Loucy (cell line): ENCODE measurements at regions not wholly inside any gene's neighbourhood (a gene's known extent, or its start where the extent isn't known, plus 50 kb on each side); places are given as distances from the start of the nearest gene placed in this dataset.

Experiments used
- H2AFZ ChIP-seq: fragments of 200-600 bp; sonication (generic); 2 replicates; pipeline ENCODE4 v1.6.0; 2016; ENCODE audit warnings: antibody characterized with exemption, mild to moderate bottlenecking, low read length, moderate library complexity
- H3F3A ChIP-seq: fragments of 200-600 bp; 2 replicates; pipeline ENCODE4 v1.6.0; 2016; ENCODE audit warnings: antibody characterized with exemption, low read depth, mild to moderate bottlenecking
- H3K27me3 ChIP-seq: fragments of 200-600 bp; sonication (generic); 2 replicates; pipeline ENCODE4 v1.6.1; 2014; ENCODE audit warnings: low read length, mild to moderate bottlenecking; ENCODE audit not compliant: insufficient read depth, poor library complexity, severe bottlenecking
- H3K36me3 ChIP-seq: fragments of 200-600 bp; sonication (generic); 2 replicates; pipeline ENCODE4 v1.6.1; 2016; ENCODE audit warnings: low read length; ENCODE audit not compliant: insufficient read depth
- H3K4me1 ChIP-seq: fragments of 200-600 bp; sonication (generic); 2 replicates; pipeline ENCODE4 v1.5.1; 2014; ENCODE audit warnings: low read length, mild to moderate bottlenecking; ENCODE audit not compliant: insufficient read depth, poor library complexity, severe bottlenecking
- H3K4me2 ChIP-seq: fragments of 200-600 bp; sonication (generic); 2 replicates; pipeline ENCODE4 v1.6.0; 2014; ENCODE audit warnings: antibody characterized with exemption, low read length, low read depth, mild to moderate bottlenecking; ENCODE audit not compliant: poor library complexity, severe bottlenecking
- H3K4me3 ChIP-seq: fragments of 200-600 bp; sonication (generic); 2 replicates; pipeline ENCODE4 v1.5.1; 2014; ENCODE audit warnings: low read length, mild to moderate bottlenecking, mixed read lengths; ENCODE audit not compliant: poor library complexity, severe bottlenecking
- H3K79me2 ChIP-seq: fragments of 200-600 bp; sonication (generic); 2 replicates; pipeline ENCODE4 v1.6.1; 2014; ENCODE audit warnings: low read length; ENCODE audit not compliant: insufficient read depth
- H3K9ac ChIP-seq: fragments of 200-600 bp; sonication (generic); 2 replicates; pipeline ENCODE4 v1.6.0; 2014; ENCODE audit warnings: mild to moderate bottlenecking, low read depth, low read length, moderate library complexity; ENCODE audit not compliant: poor library complexity, severe bottlenecking
- H3K9me2 ChIP-seq: fragments of 200-600 bp; sonication (generic); replicated peaks from 2 replicates; pipeline ENCODE4 v1.6.1; 2016; ENCODE audit warnings: low read depth, low read length, mixed read lengths
- H3K9me3 ChIP-seq: fragments of 200-600 bp; sonication (generic); 2 replicates; pipeline ENCODE4 v1.6.1; 2014; ENCODE audit warnings: mild to moderate bottlenecking, antibody characterized with exemption, low read length, low read depth; ENCODE audit not compliant: insufficient read depth
- H4K20me1 ChIP-seq: fragments of 200-600 bp; sonication (generic); 2 replicates; pipeline ENCODE4 v1.6.0; 2014; ENCODE audit warnings: antibody characterized with exemption, low read length, mild to moderate bottlenecking; ENCODE audit not compliant: insufficient read depth, poor library complexity, severe bottlenecking
- EZH2phosphoT487 ChIP-seq: fragments of 200-600 bp; IDR thresholded peaks from 2 replicates; pipeline ENCODE4 v1.6.1; 2018; ENCODE audit warnings: antibody characterized with exemption, mild to moderate bottlenecking, moderate library complexity, borderline replicate concordance
- TF ChIP-seq, protein P1 (sequence below): fragments of 200-600 bp; sonication (generic); conservative IDR thresholded peaks from 2 replicates; pipeline ENCODE4 v1.5.1; 2014; ENCODE audit warnings: mild to moderate bottlenecking, antibody characterized with exemption, low read length

DNA sequence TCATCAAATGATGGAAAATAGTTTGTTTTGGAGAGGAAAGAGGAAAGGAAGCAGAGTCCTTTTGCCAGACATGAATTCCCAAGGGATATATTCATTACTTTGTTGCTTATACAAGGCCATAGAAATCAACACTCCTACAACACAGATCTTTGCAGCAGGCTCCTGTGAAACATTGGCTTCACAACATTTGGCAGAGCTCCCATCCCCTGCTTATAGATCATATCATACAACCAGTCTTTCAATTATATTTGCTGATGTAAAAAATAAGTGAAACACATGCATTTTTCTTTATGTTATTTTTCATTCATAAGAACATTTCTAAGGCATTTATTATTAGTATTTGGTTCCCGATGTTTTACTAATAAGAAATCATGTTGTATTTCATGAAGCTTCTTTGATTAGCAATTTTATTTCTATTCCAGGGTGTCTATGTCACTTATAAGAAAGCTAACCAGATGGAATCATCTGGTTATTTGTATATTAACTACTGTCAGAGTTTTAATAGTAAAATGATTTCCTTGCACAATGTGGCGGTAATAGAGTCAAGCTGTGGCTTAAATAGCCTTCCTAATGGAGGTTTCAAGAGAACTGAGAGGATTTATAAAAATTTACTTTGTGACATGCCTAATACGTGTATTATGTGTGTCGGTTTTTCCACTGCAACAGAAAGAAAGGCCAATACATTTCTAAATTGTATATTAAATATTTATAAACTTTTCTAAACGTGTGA is 470.3 kb upstream of the NCAM2 start:
- H3K9ac ChIP-seq, result no peak overlapping the region
- H3K4me2 ChIP-seq, result no peak overlapping the region
- no peaks in the 10 kb centered on the region for H3K27me3 ChIP-seq
- H3K9me2 ChIP-seq, result no peaks in the 10 kb centered on the region
- H3K4me1 ChIP-seq, result no peaks in the 10 kb centered on the region
- no peak for TF ChIP-seq EZH2phosphoT487
- TF ChIP-seq, protein P1, sequence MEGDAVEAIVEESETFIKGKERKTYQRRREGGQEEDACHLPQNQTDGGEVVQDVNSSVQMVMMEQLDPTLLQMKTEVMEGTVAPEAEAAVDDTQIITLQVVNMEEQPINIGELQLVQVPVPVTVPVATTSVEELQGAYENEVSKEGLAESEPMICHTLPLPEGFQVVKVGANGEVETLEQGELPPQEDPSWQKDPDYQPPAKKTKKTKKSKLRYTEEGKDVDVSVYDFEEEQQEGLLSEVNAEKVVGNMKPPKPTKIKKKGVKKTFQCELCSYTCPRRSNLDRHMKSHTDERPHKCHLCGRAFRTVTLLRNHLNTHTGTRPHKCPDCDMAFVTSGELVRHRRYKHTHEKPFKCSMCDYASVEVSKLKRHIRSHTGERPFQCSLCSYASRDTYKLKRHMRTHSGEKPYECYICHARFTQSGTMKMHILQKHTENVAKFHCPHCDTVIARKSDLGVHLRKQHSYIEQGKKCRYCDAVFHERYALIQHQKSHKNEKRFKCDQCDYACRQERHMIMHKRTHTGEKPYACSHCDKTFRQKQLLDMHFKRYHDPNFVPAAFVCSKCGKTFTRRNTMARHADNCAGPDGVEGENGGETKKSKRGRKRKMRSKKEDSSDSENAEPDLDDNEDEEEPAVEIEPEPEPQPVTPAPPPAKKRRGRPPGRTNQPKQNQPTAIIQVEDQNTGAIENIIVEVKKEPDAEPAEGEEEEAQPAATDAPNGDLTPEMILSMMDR, result no peak
- H3F3A ChIP-seq, result no peaks in the 10 kb centered on the region
- no peaks in the 10 kb centered on the region for H3K9me3 ChIP-seq
- H3K4me3 ChIP-seq, result no peak overlapping the region
- H4K20me1 ChIP-seq, result no peaks in the 10 kb centered on the region
- no peaks in the 10 kb centered on the region for H3K79me2 ChIP-seq
- no peak overlapping the region for H2AFZ ChIP-seq
- no peaks in the 10 kb centered on the region for H3K36me3 ChIP-seq

DNA sequence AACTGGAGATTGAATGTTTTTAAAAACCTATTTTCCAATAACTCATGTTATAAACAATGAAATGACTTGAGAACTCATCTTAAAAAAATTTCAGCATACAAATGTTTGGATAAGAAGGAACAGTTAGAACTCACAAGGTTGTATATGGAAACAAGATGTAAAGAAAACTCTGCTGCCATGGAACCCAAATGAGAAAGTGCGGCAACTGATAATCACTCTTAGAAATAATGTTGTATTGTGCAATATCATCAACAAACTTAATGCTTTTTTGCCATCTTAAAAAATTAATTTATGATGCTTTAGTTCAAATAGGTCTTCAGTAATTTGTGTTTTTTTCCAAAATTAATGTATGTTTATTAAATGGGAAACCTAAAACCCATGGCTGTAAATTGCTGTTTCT is 461.1 kb upstream of the NCAM2 start:
- H3K4me2 ChIP-seq, result no peak overlapping the region
- H3F3A ChIP-seq, result no peaks in the 10 kb centered on the region
- H2AFZ ChIP-seq, result no peak overlapping the region
- H3K27me3 ChIP-seq, result no peaks in the 10 kb centered on the region
- no peaks in the 10 kb centered on the region for H3K9me3 ChIP-seq
- H3K79me2 ChIP-seq, result no peaks in the 10 kb centered on the region
- TF ChIP-seq EZH2phosphoT487, result no peak
- TF ChIP-seq, protein P1, result no peak
- H3K9me2 ChIP-seq, result no peaks in the 10 kb centered on the region
- H3K9ac ChIP-seq, result no peak overlapping the region
- H3K4me1 ChIP-seq, result no peaks in the 10 kb centered on the region
- no peak overlapping the region for H3K4me3 ChIP-seq
- H3K36me3 ChIP-seq, result no peaks in the 10 kb centered on the region
- H4K20me1 ChIP-seq, result no peaks in the 10 kb centered on the region

GRCh38 chr21:20538039-20538658 is 460.1 kb upstream of the NCAM2 start:
- no peaks in the 10 kb centered on the region for H4K20me1 ChIP-seq
- H3K9me3 ChIP-seq, result no peaks in the 10 kb centered on the region
- no peak overlapping the region for H3K4me2 ChIP-seq
- no peaks in the 10 kb centered on the region for H3K27me3 ChIP-seq
- H2AFZ ChIP-seq, result no peak overlapping the region
- H3K79me2 ChIP-seq, result no peaks in the 10 kb centered on the region
- H3K9ac ChIP-seq, result no peak overlapping the region
- no peaks in the 10 kb centered on the region for H3F3A ChIP-seq
- H3K4me1 ChIP-seq, result no peaks in the 10 kb centered on the region
- H3K36me3 ChIP-seq, result no peaks in the 10 kb centered on the region
- TF ChIP-seq, protein P1, result no peak
- TF ChIP-seq EZH2phosphoT487, result no peak
- H3K9me2 ChIP-seq, result no peaks in the 10 kb centered on the region
- H3K4me3 ChIP-seq, result no peak overlapping the region
